A673 (cell line): ENCODE measurements at regions not wholly inside any gene's neighbourhood (a gene's known extent, or its start where the extent isn't known, plus 50 kb on each side); places are given as distances from the start of the nearest gene placed in this dataset.

Source experiments
- CTCF ChIP-seq: fragments of 300-800, 200-600 bp; sonication (generic); conservative IDR thresholded peaks from 2 replicates; pipeline ENCODE4 v1.5.1; 2017; ENCODE audit warnings: low read depth, mild to moderate bottlenecking, antibody characterized with exemption, low read length, moderate library complexity, mixed read lengths
- EZH2 ChIP-seq: fragments of 200-600 bp; sonication (generic); IDR thresholded peaks from 2 replicates; pipeline ENCODE4 v1.6.1; 2017; ENCODE audit warnings: borderline replicate concordance, low read depth, mild to moderate bottlenecking, mixed read lengths, antibody characterized with exemption, low read length; ENCODE audit not compliant: poor library complexity, severe bottlenecking

- TF ChIP-seq CTCF (no peak), EZH2 (no peak)
Observed at GRCh38 chr6:85298553-85298952, 151.3 kb upstream of the NT5E start.
